NCI-H1105 treated with DMSO at 0.1 percent for 48 hours (cell line): ENCODE measurements at regions not wholly inside any gene's neighbourhood (a gene's known extent, or its start where the extent isn't known, plus 50 kb on each side); places are given as distances from the start of the nearest gene placed in this dataset.
"Not testable (repeated sequence)": the region's sequence is repeated elsewhere in the genome, so short reads cannot be mapped to it uniquely, and the experiment has no call there.

ENCODE experiments used
- DNase-seq: peaks from one replicate; lab custom pipeline; 2025; lab: John Stamatoyannopoulos, UW

DNA sequence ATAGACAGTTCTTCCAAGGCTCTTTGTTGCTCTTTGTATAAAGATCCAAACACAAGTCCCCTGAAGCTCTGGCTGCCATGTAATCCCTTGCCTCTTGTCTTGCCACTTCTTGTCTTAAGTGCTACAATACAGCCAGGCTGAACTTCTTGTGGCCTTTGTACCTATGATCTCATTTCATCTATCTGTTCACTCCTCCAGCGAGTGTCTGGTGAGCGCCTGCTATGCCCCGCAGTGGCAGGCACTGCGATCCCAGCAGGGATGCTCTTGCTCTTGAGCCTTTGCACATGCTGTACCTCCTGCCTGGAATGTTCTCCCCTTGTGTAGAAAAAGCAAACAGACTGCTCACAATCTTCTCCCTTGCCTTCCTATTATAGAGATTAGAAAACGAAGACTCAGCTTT lies 81.9 kb upstream of the ADPGK start:
- DNase-seq, result no peak

DNA sequence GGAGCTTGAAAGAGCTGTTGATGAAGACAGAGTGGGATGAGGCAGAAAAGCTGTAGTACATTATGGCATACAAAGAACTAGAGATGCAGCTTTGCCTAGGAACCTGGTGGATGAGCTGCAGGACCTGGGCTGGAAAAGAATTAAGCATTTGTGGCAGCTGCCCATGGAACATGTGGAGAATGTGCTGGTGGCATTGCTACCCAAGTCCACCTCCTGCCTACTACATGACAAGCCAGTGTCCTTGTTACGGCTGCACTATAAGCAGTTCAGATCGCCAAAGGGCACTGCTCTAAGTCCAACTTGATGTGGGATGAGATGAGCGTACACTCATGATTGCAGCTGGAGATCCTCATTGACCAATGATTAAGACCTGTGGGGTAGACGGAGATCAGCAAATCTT lies 81.1 kb upstream of the ADPGK start:
- no peak for DNase-seq

DNA sequence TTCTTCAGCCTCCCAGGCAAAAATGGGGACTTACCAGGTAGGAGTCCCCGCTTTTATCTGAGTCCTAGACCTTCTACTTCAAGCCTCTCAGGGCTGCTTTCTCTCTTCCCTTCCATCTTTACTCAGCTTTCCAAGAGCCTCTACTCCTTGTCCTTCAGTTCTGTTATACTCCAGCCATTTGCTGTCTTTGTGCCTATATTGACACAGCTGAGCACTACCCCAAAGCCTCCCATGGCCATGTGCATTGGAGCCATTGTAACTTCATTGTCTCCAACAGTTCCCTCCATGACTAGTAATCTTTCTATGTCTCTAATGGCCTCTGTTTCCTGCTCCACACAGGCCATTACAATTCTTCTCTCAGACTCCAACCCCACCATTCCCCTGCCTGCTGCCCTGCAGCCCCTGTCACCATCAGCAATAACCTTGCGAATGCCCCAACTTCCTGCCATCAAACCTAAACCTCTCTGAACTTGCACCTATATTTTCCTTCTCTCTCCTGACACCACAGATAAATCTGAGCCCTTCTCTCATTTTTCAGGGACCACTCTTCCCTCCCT lies 77.9 kb upstream of the ADPGK start:
- no peak for DNase-seq

DNA sequence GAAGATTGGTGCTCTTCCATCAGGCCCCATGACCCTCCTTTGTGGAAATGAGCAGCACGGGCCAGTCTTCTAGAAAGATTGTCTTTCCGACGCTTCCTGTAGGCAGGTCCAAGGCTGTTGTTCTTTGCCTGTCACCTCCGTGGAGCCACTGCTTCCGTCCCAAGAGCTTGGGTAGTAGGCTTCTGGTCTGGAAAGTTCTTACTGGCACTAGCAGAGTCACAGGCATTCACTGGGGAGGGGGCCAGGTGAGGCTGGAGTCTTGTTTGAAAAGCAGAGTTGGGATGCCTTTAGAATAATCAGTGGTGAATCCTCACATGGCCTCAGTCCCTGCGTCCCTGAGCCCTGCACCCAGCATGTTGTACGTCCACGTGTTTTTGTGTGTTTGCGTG lies 76.2 kb upstream of the ADPGK start:
- DNase-seq, result no peak

DNA sequence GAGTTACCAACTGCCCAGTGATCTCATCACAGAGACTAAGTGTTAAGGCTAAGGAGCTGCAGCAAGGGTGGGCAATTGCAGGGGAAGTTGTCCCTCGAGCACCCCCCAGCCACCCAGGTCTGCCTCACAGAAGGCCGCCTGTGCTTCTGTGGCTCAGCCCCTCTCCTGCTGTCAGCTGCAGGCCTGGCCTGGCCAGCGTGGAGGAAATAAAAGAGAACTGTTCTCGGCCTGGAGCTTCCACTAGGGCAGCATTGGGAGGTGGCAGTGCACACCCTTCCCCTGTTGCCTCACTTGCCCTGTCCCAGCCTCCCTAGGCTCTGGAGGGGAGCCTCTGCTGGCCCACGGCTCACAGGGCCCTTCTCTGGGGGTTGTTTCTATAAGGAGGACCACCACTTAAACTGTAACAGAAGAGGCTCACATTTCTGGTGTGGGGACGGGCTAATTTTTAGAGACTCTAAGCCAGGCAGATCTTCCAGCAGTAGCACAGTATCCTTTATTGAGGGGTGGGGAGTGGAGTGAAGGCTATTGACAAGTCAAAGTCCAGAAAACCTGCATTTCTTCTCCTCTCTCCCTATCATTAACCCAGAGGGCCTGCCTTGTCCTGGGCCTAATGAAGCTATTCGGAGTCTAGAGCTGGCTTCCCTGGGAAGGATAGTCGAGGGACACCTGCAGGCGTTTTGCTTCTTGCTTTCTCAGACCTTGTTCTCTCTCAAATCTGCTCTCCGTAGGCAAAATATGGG lies 75.6 kb upstream of the ADPGK start:
- no peak for DNase-seq

DNA sequence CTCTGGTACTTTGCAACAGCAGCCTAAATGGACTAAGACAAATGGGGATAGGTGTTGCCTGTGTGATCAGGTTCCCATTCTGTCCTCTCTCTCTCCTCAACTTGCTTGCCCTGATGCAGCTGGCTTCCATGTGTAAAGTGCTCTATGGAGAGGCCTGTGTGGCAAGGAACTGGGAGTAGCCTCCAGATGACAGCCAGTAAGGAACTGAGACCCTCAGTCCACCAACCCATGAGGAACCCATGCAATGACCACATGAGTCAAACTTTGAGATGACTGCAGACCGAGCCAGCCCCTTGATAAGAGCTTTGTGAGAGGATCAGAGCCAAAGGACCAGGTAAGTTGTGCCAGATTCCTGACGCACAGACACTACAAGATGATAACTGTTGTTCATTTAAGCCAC lies 74.6 kb upstream of the ADPGK start:
- DNase-seq, result no peak

DNA sequence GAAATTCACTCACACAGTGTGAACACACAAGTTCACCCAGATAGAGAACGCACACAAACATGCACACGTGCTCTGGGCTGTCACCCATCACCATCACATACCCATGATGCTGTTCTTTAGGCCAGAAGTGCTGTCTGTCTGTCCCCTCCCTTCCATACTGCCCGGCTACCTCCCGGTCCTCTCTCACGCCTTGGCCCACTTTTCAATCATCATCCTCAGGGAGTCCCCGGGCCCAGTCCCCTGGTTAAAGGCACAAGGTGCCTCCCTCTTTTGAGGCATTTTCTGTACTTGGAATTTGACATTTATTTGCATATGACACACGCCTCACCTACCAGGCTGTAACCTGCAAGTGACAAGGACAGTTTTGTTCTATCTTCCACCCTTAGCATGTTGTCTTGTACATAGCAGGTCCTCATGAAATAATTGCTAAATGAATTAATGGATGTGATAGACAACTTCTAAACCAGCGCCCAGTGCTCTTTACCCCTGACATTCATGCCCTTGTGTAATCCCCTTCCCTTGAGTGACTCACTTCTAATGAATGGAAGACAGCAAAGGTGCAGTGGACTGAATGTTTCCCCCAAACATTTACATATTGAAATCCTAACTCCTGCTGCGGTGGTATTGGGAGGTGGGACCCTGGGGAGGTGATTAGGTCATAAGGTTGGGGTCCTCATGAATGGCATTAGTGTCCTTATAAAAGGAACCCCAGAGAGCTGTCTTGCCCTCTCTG lies 73.9 kb upstream of the ADPGK start:
- no peak for DNase-seq

DNA sequence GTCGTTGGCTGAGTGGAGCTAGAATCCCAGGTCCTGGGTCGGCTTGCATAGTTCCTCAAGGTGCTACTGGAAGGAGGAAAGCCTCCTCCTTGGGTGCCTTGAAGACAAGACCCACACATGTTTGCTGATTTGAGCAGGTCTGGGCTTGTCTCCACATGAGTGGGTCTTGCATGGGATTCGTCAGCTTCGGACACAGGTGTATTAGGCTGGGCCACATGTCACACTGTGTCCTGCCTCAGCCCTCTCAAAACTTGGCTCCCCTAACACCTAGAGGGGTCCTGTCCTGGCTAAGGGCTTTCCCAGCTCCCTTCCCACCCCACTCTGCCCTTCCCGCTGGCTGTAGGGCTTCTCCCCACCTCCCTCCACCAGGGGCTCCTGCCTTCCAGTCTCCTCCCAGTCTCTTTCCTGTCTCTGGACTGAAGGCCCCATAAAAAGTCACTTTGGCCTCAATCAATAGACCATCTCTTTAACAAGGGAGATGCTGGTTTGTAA lies 73.0 kb upstream of the ADPGK start:
- no peak for DNase-seq

DNA sequence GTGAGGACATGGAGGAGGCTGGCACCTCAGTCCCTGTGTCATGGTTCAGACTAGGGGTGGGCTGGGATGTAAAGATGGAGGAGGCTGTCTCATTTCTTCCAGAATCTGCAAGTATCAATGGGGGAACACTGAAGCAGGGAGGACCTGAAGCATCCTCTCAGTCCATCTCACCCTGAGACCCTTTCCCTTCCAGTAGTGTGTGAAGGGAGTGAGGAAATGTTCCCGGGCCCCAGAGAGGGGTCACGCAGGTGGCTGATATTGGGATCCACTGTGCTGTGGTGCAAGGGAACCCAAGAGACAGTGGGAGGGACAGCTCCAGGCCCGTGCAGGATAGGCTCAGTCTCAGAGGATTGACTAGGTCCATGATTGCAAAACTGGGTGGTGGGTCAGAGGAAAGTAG lies 72.2 kb upstream of the ADPGK start:
- DNase-seq, result no peak

DNA sequence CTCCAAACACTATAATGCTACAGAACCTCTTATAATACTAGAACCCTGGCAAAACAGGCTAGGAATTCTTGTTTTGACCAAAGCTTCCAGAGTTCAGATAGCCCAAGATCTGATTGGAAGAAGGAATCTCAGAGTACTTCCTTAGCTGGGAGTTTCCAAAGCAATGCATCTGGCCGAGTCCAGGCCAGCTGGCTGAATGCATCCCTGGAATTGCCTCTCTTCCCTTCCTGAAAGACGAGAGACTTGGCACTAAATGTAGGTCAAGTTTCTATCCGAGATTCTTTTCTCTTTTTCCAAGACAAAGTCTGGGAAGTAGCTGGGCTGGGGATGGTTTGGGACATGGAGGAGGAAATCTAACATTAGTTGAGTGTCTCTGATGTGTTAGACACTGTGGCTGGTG lies 68.7 kb upstream of the ADPGK start:
- no peak for DNase-seq

- no peak for DNase-seq
Measured at GRCh38 chr15:72851586-72851985, 68.0 kb upstream of the ADPGK start.

DNA sequence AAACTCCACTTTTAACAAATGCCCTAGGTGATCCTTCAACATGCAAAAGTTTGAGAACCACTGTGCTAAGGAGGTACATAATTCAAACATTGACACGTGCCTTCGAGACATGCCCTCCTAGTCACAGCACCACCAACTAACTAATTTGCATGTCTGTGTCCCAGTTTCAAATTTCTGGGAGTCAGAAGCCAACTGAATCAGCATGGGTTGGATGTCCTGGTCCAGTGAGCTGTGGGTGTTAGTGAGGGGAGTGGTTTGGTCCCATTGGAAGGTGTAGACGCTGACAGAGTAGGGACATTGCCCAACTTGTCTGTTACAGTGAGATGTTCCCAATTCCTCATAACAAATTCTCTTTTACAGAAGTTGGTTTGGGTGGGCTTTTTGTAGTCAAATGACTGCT lies 67.3 kb upstream of the ADPGK start:
- DNase-seq, result no peak

GRCh38 chr15:72847806-72848205 lies 64.2 kb upstream of the ADPGK start:
- DNase-seq, result no peak

DNA sequence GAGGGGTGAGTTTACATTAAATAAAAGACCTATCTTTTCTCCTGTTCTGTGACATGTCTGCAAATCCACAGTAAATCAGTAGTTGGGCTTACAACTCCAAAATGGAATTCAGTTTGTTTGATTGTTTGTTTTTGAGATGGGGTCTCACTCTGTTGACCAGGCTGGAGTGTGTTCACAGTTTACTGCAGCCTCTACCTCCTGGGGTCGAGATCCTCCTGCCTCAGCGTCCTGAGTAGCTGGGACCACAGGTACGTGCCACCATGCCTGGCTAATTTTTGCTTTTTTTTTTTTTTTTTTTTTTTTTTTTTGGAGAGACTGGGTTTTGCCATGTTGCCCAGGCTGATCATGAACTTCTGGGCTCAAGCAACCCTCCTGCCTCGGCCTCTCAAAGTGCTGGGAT lies 63.5 kb upstream of the ADPGK start:
- no peak for DNase-seq

GRCh38 chr15:72845981-72846383 lies 62.4 kb upstream of the ADPGK start:
- DNase-seq, result no peak

DNA sequence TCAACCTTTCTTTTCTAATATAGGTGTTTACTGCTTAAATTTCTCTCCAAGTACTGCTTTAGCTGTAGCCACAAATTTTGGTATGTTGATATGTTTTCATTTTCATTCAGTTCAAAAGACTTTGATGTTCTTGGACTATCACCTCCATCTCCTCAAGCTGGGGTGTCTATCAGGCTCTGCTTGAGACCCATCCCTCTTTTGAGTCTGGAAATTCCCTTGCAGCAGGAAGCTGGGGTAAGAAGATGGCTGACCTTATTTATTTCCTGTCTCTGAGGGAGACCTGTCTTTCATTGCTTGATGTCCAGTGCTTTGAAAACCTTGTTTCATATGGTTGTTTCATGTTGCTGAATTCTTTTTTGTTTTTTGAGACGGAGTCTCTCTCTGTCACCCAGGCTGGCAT lies 60.5 kb upstream of the ADPGK start:
- no peak for DNase-seq

GRCh38 chr15:72843340-72843739 lies 59.8 kb upstream of the ADPGK start:
- DNase-seq, result not testable (repeated sequence)

GRCh38 chr15:72840114-72840513 lies 56.6 kb upstream of the ADPGK start:
- DNase-seq, result no peak

- no peak for DNase-seq
Measured at GRCh38 chr15:72838311-72838731, 54.8 kb upstream of the ADPGK start.

DNA sequence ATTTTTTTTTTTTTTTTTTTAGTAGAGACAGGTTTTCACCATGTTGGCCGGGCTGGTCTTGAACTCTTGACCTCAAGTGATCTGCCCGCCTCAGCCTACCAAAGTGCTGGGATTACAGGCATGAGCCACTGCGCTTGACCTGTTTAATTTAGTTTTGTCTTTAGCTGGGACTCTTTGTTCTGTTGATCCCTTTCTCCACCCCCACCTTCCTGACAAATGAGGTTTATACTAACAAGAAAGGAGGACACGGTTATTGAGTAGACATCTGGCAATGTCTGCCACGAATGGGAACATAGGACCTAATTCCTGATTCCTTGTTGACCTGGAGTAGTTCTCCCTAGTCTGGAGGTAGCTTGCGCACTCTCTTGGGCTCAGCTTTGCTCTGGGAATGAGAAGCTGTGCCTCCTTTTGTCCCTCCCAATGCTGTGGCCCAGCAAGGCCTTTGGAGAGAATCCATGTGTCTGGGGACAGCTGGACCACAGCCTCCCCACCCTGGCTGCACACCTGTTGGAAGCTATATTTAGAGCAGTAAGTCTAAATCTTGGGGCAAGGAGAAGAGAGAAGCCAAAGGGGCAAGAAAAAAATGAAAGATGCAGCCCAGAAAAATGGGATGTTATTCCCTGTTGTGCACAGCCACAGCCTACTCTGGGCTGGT lies 53.2 kb upstream of the ADPGK start:
- DNase-seq, result no peak

GRCh38 chr15:72835294-72835890 lies 51.8 kb upstream of the ADPGK start:
- peak; percentile 9 for DNase-seq

GRCh38 chr15:72833561-72833960 lies 50.0 kb upstream of the ADPGK start:
- DNase-seq, result no peak
